ENCODE measurements at regions not wholly inside any gene's neighbourhood (a gene's known extent, or its start where the extent isn't known, plus 50 kb on each side); places are given as distances from the start of the nearest gene placed in this dataset.

DNA sequence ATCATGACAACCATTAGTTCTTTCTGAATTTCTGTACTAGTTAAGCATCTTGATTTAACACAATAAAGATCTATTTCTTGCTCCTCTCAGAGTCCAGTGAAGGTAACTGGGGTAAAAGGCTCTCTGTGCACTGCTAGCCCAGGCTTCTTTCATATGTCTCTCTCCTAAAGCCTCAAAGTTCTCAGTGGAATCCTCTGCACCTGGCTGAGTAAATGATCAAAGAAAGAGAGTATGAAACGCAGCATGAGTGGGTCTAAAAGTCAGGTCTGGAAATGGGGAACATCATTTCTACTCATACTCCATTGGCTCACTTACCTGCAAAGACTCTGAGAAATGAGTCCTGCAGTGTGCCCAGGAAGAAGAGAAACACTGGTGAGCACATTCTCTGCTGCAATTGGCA, 418.5 kb downstream of the PTPRC start:
- H3K4me3 ChIP-seq (ENCODE audit: low read depth, low read length), result no peak overlapping the region
- no peak for DNase-seq (ENCODE audit: low read depth)
- in situ Hi-C loops (cut with HindIII; ENCODE audit: low sequenced_read_pairs), result no loop called here
- TF ChIP-seq, protein P1, sequence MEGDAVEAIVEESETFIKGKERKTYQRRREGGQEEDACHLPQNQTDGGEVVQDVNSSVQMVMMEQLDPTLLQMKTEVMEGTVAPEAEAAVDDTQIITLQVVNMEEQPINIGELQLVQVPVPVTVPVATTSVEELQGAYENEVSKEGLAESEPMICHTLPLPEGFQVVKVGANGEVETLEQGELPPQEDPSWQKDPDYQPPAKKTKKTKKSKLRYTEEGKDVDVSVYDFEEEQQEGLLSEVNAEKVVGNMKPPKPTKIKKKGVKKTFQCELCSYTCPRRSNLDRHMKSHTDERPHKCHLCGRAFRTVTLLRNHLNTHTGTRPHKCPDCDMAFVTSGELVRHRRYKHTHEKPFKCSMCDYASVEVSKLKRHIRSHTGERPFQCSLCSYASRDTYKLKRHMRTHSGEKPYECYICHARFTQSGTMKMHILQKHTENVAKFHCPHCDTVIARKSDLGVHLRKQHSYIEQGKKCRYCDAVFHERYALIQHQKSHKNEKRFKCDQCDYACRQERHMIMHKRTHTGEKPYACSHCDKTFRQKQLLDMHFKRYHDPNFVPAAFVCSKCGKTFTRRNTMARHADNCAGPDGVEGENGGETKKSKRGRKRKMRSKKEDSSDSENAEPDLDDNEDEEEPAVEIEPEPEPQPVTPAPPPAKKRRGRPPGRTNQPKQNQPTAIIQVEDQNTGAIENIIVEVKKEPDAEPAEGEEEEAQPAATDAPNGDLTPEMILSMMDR (IDR thresholded peaks at IDR 0.05; ENCODE audit: low read depth, low read length, missing control alignments), result no peak

DNA sequence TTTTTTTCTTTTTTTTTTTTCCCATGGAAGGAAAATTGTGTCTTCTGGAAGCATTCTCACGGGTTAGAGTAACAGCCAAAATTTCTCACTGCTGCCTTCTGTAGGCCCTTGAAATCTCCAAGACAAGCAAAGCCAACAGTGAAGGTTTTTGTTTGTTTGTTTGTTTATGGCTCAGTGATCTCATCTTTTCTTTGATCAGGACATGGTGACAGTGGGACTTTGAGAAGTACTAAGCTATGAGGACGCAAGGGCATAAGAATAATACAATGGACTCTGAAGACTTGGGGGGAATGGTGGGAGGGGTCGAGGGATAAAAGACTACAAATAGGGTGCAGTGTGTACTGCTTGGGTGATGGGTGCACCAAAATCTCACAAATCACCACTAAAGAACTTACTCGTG, 419.4 kb downstream of the PTPRC start:
- TF ChIP-seq, protein P1 (IDR thresholded peaks at IDR 0.05; ENCODE audit: low read depth, low read length, missing control alignments), result no peak
- in situ Hi-C loops (cut with HindIII; ENCODE audit: low sequenced_read_pairs), result no loop called here
- H3K4me3 ChIP-seq (ENCODE audit: low read depth, low read length), result no peak overlapping the region
- DNase-seq (ENCODE audit: low read depth), result no peak

DNA sequence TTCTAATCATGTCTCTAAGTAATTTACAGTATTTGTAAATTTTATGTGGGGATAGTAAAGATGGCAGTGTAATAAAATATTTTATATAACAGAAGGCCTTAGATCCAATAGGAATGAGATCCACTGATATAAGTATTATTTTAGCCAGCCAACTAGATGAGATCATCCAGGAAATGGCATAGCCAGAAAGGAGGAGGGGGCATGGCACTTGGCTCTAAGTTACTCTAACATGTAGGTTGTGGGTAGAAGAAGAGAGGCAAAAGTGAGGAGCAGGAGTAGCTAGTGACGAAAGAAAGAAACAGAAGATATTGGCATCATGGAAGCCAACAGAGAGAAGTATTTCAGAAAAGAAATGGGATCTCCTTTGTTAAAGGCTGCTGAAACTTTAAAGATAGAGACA, 426.1 kb downstream of the PTPRC start:
- TF ChIP-seq, protein P1 (IDR thresholded peaks at IDR 0.05; ENCODE audit: low read depth, low read length, missing control alignments), result no peak
- H3K4me3 ChIP-seq (ENCODE audit: low read depth, low read length), result no peak overlapping the region
- in situ Hi-C loops (cut with HindIII; ENCODE audit: low sequenced_read_pairs), result no loop called here
- no peak for DNase-seq (ENCODE audit: low read depth)

DNA sequence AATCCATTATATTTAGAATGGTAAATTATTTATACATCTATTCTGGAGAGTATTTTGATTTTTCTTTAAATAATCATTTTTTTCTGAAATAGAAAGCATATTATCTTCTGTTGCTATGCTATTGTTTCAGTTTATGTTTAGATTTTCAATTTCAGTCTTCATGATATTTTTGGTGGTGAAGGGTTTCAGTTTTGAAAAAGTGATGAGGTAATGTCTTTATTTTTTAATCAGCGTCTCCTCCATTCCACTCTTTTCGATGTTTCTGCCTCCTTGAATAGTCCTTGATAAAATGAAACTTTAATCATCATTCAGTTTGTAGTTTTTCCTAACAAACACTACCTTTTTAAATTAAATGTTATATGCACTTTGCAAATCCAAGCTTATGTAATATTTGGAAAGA, 428.6 kb downstream of the PTPRC start:
- DNase-seq (ENCODE audit: low read depth), result no peak
- TF ChIP-seq, protein P1 (IDR thresholded peaks at IDR 0.05; ENCODE audit: low read depth, low read length, missing control alignments), result no peak
- in situ Hi-C loops (cut with HindIII; ENCODE audit: low sequenced_read_pairs), result no loop called here
- no peak overlapping the region for H3K4me3 ChIP-seq (ENCODE audit: low read depth, low read length)

DNA sequence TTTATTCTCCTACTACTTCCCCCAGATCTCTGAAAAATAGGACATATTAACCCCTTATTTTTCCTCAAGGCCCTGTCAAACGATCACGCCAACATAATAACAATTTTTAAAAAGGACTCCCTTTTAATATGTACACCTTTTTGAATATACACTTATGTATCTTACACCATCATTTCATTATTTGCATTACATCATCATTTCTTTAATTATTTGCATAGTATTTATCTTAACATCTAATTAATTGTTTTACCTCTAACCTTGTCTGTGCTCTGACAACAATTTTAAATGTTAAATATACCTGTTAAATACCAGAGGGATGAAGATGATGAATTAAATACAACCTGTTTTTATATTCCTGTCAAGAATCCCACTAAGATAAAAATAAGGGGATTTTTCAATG, 432.2 kb downstream of the PTPRC start:
- TF ChIP-seq, protein P1 (IDR thresholded peaks at IDR 0.05; ENCODE audit: low read depth, low read length, missing control alignments), result no peak
- no peak overlapping the region for H3K4me3 ChIP-seq (ENCODE audit: low read depth, low read length)
- DNase-seq (ENCODE audit: low read depth), result no peak
- in situ Hi-C loops (cut with HindIII; ENCODE audit: low sequenced_read_pairs), result no loop called here

DNA sequence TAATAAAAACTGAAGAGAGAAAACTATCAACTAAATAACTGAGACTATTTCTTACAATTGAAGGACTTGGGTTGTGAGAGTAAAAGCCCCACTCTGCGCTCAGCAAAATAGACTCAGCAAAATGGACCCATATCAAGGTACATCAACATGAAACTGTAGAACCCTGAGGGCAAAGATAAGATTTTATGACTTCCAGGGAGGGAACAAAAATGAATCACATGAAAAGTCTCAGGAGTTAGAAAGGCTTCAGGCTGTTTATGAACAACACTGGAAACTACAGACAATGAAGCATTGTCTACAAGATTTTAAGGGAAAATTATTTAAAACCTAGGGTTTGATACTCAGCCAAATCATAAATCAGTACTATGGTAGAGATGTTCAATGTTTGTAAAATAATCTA, 434.3 kb downstream of the PTPRC start:
- H3K4me3 ChIP-seq (ENCODE audit: low read depth, low read length), result no peak overlapping the region
- in situ Hi-C loops (cut with HindIII; ENCODE audit: low sequenced_read_pairs), result no loop called here
- DNase-seq (ENCODE audit: low read depth), result no peak
- TF ChIP-seq, protein P1 (IDR thresholded peaks at IDR 0.05; ENCODE audit: low read depth, low read length, missing control alignments), result no peak

DNA sequence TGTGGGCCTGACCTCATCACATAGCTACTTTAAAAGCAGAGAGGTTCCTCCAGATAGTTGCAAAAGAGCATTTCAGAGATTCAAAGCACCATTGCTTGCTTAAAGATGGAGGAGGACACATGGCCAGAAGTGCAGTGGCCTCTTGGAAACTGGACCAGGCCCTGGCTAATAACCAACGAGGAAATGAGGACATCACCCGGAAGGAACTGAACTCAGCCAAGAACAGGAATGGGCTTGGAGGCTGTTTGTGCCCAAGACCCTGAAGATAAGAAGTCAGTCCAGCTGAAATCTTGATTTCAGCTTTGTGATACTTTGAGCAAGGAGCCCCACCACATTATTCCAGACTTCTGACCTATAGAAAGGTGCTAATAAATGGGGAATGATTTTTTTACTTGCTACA, 437.0 kb downstream of the PTPRC start:
- no peak overlapping the region for H3K4me3 ChIP-seq (ENCODE audit: low read depth, low read length)
- TF ChIP-seq, protein P1 (IDR thresholded peaks at IDR 0.05; ENCODE audit: low read depth, low read length, missing control alignments), result no peak
- in situ Hi-C loops (cut with HindIII; ENCODE audit: low sequenced_read_pairs), result no loop called here
- no peak for DNase-seq (ENCODE audit: low read depth)
